ENCODE measurements at regions not wholly inside any gene's neighbourhood (a gene's known extent, or its start where the extent isn't known, plus 50 kb on each side); places are given as distances from the start of the nearest gene placed in this dataset.
"Not testable (repeated sequence)": the region's sequence is repeated elsewhere in the genome, so short reads cannot be mapped to it uniquely, and the experiment has no call there.

DNA sequence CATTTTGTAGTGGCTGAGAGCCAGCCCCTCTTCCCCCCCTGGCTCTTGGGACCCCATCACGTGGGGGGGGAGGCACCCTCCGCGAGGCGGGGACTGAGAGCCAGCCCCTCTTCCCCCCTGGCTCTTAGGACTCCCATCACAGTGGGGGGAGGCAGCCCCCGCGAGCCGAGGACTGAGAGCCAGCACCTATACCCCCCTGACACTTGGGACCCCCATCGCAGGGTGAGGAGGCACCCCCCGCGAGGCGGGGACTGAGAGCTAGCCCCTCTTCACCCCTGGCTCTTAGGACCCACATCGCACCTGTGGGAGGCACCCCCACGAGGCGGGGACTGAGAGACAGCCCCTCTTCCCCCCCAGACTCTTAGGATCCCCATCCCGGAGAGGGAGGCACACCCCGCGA, 2426.5 kb upstream of the PCDH20 start:
- no peaks in the 10 kb centered on the region for H3K27me3 Mint-ChIP-seq

DNA sequence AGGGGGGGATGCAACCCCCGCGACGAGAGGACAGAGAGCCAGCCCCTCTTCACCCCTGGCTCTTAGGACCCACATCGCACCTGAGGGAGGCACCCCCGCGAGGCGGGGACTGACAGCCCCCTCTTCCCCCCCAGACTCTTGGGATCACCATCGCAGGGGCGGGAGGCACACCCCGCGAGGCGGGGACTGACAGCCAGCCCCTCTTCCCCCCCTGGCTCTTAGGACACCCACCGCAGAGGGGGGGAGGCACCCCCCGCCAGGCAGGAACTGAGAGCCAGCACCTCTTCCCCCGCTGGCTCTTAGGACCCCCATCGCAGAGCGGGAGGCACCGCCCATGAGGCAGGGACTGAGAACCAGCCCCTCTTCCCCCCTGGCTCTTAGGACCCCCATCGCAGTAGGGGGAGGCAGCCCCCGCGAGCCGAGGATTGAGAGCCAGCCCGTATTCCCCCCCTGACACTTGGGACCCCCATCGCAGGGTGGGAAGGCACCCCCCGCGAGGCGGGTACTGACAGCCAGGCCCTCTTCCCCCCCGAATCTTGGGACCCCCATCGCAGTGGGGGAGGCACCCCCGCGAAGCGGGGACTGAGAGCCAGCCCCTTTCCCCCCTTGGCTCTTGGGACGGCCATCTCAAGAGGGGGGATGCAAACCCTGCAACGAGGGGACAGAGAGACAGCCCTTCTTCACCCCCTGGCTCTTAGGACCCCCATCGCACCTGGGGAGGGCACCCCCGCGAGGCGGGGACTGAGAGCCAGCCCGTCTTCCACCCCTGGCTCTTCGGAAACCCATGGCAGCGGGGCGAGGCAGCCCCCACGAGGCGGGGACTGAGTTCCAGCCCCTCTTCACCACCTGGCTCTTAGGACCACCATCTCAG, 2425.1 kb upstream of the PCDH20 start:
- Mint-ChIP-seq H3K4me3 (no peak overlapping the region), H3K9me3 (no peaks in the 10 kb centered on the region), H3K27me3 (no peaks in the 10 kb centered on the region), H3K27ac (no peak overlapping the region), H3K36me3 (ENCODE audit: low read depth) (no peaks in the 10 kb centered on the region), H3K4me1 (no peaks in the 10 kb centered on the region)
- DNase-seq (no peak), ATAC-seq (no peak)

More for the DNA sequence above, 2426.5 kb upstream of the PCDH20 start:
- no peak for DNase-seq
- Mint-ChIP-seq H3K4me3 (no peak overlapping the region), H3K4me1 (no peaks in the 10 kb centered on the region), H3K9me3 (peaks cover 4% of the 10 kb centered on the region), H3K27ac (no peak overlapping the region), H3K36me3 (ENCODE audit: low read depth) (no peaks in the 10 kb centered on the region)
- ATAC-seq = no peak

- H3K9me3 Mint-ChIP-seq = no peaks in the 10 kb centered on the region
- no peaks in the 10 kb centered on the region for H3K4me1 Mint-ChIP-seq
- ATAC-seq (no peak), DNase-seq (no peak)
- H3K36me3 Mint-ChIP-seq (ENCODE audit: low read depth) = no peaks in the 10 kb centered on the region
- H3K27ac Mint-ChIP-seq = no peak overlapping the region
- H3K27me3 Mint-ChIP-seq = no peaks in the 10 kb centered on the region
- no peak overlapping the region for H3K4me3 Mint-ChIP-seq
These were observed 2422.9 kb upstream of the PCDH20 start for GRCh38 chr13:63838366-63839110.

GRCh38 chr13:63837701-63838100, 2422.1 kb upstream of the PCDH20 start:
- not testable (repeated sequence) for H3K9me3 Mint-ChIP-seq; H3K27ac Mint-ChIP-seq; H3K36me3 Mint-ChIP-seq (ENCODE audit: low read depth); H3K4me3 Mint-ChIP-seq; ATAC-seq; DNase-seq; H3K27me3 Mint-ChIP-seq; H3K4me1 Mint-ChIP-seq

DNA sequence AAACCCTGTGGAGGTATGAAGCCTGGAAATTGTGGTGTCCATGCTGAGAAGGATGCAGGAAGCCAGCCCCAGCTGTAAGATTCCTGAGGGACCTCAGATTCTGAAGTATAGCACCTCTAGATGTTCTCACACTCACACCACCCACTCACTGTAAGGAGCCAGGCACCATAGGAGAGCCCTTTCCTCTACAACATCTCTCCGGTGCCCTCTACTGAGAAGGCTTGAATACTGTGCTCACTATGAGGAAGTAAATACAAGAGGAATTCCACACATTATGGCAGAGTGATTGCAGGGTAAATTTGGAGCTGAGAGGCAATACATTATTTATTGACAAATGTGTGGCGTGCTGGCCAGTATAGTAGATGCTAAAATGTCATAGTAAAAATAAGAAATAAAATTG, 2414.0 kb upstream of the PCDH20 start:
- not testable (repeated sequence) for ATAC-seq; H3K27ac Mint-ChIP-seq; H3K9me3 Mint-ChIP-seq; H3K4me3 Mint-ChIP-seq; H3K4me1 Mint-ChIP-seq; H3K36me3 Mint-ChIP-seq (ENCODE audit: low read depth); DNase-seq; H3K27me3 Mint-ChIP-seq

DNA sequence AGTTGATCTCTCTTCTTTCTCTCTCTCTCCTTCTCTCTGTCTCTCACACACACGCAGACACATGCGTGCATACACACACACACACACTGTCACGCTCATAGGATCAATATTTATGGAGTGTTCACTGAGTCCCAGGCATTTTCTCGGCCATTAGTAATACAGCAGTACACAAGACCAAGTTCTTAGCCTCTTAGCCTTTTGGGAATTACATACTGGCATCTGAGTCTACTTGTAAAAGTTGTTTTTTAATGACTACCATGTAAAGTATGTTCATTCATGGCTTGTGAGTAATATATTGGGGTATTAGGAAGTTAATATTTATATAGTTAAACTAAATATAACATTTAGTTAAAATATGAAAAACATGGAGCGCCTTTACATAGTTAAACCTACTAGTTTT, 2406.1 kb upstream of the PCDH20 start:
- ATAC-seq; DNase-seq; H3K36me3 Mint-ChIP-seq (ENCODE audit: low read depth); H3K27me3 Mint-ChIP-seq; H3K4me1 Mint-ChIP-seq; H3K4me3 Mint-ChIP-seq; H3K9me3 Mint-ChIP-seq; H3K27ac Mint-ChIP-seq: not testable (repeated sequence)

GRCh38 chr13:63811428-63812004, 2395.9 kb upstream of the PCDH20 start:
- H3K4me1 Mint-ChIP-seq, H3K27me3 Mint-ChIP-seq: not testable (repeated sequence)

GRCh38 chr13:63791134-63791533, 2375.5 kb upstream of the PCDH20 start:
- DNase-seq; H3K9me3 Mint-ChIP-seq; H3K4me3 Mint-ChIP-seq; ATAC-seq; H3K4me1 Mint-ChIP-seq; H3K36me3 Mint-ChIP-seq (ENCODE audit: low read depth); H3K27ac Mint-ChIP-seq; H3K27me3 Mint-ChIP-seq: not testable (repeated sequence)

More at GRCh38 chr13:63811428-63812004, 2395.9 kb upstream of the PCDH20 start:
- not testable (repeated sequence) for ATAC-seq; H3K36me3 Mint-ChIP-seq (ENCODE audit: low read depth); DNase-seq; H3K4me3 Mint-ChIP-seq; H3K27ac Mint-ChIP-seq
- H3K9me3 Mint-ChIP-seq = peaks cover 14% of the 10 kb centered on the region

DNA sequence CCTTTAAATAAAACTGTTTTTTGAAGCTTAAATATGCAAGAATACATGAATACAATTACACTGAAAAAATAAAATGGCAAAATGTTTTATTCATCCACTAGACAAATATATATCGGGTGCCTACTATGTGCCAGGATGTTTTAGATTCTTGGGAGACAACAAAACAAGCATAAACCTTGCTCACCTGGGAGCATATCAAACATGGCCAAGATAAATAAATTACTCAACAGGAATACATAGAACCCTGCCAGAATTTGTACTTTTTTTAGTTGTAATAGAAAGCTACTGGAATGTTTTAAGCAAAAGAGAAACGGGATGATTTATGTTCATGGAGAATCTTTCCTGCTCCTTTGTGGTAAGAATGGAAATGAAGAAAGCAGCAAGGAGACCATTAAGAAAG, 2358.5 kb upstream of the PCDH20 start:
- H3K9me3 Mint-ChIP-seq = peaks cover 9% of the 10 kb centered on the region
- ATAC-seq (no peak), DNase-seq (no peak)
- H3K4me3 Mint-ChIP-seq = no peak overlapping the region
- no peaks in the 10 kb centered on the region for H3K27me3 Mint-ChIP-seq
- no peaks in the 10 kb centered on the region for H3K4me1 Mint-ChIP-seq
- H3K36me3 Mint-ChIP-seq (ENCODE audit: low read depth) = no peaks in the 10 kb centered on the region
- no peak overlapping the region for H3K27ac Mint-ChIP-seq

DNA sequence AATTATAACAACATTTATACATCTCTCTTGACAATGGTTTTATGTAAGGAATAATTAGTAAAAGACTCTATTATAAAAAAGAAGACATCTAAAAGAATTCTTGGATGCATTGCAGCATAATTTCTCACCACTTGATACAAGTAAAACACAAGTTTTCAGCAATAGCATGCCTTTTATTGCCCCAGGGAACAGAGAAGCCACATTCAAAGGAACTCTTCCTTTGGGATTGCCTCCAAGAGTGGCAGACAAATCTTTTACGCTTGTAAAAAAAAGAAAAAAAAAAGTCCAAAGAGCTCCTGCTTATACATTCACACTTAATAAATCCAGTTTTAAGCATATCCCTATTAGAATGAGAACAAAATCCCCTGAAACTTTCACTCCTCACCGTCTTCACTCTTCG, 2357.8 kb upstream of the PCDH20 start:
- DNase-seq = no peak
- H3K4me1 Mint-ChIP-seq = no peaks in the 10 kb centered on the region
- H3K9me3 Mint-ChIP-seq = peaks cover 7% of the 10 kb centered on the region
- no peaks in the 10 kb centered on the region for H3K27me3 Mint-ChIP-seq
- no peak for ATAC-seq
- H3K36me3 Mint-ChIP-seq (ENCODE audit: low read depth) = no peaks in the 10 kb centered on the region
- H3K27ac Mint-ChIP-seq = no peak overlapping the region
- H3K4me3 Mint-ChIP-seq = no peak overlapping the region

- DNase-seq = not testable (repeated sequence)
These were observed 2342.0 kb upstream of the PCDH20 start for GRCh38 chr13:63757683-63758082.

GRCh38 chr13:63749857-63750256, 2334.2 kb upstream of the PCDH20 start:
- not testable (repeated sequence) for H3K27me3 Mint-ChIP-seq; DNase-seq; H3K27ac Mint-ChIP-seq; H3K36me3 Mint-ChIP-seq (ENCODE audit: low read depth); H3K4me1 Mint-ChIP-seq; ATAC-seq; H3K4me3 Mint-ChIP-seq; H3K9me3 Mint-ChIP-seq

More at GRCh38 chr13:63757683-63758082, 2342.0 kb upstream of the PCDH20 start:
- not testable (repeated sequence) for H3K36me3 Mint-ChIP-seq (ENCODE audit: low read depth); H3K27ac Mint-ChIP-seq; ATAC-seq; H3K4me3 Mint-ChIP-seq; H3K27me3 Mint-ChIP-seq; H3K4me1 Mint-ChIP-seq; H3K9me3 Mint-ChIP-seq

DNA sequence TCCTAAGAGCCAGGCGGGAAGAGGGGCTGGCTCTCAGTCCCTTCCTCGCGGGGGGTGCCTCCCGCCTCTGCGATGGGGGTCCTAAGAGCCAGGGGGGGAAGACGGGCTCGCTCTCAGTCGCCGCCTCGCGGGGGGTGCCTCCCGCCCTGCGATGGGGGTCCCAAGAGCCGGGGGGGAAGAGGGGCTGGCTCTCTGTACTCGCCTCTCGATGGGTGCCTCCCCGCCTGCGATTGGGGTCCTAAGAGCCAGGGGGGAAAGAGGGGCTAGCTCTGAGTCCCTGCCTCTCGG, 2326.1 kb upstream of the PCDH20 start:
- H3K36me3 Mint-ChIP-seq (ENCODE audit: low read depth); H3K27me3 Mint-ChIP-seq; DNase-seq; H3K4me1 Mint-ChIP-seq; H3K27ac Mint-ChIP-seq; H3K4me3 Mint-ChIP-seq; ATAC-seq; H3K9me3 Mint-ChIP-seq: not testable (repeated sequence)

GRCh38 chr13:63741029-63741813, 2325.6 kb upstream of the PCDH20 start:
- Mint-ChIP-seq H3K27me3 (no peaks in the 10 kb centered on the region), H3K27ac (no peak overlapping the region), H3K9me3 (peaks cover 6% of the 10 kb centered on the region), H3K4me3 (no peak overlapping the region), H3K4me1 (no peaks in the 10 kb centered on the region), H3K36me3 (ENCODE audit: low read depth) (no peaks in the 10 kb centered on the region)
- ATAC-seq (no peak), DNase-seq (no peak)
